Astrocyte (in vitro differentiated cells and primary cell): ENCODE measurements at regions not wholly inside any gene's neighbourhood (a gene's known extent, or its start where the extent isn't known, plus 50 kb on each side); places are given as distances from the start of the nearest gene placed in this dataset.

ENCODE experiments used
- DNase-seq: peaks from one replicate; pipeline ENCODE4 v3.0.0-alpha.2; 2010; ENCODE audit warnings: low read depth
- FAIRE-seq: peaks from 2 replicates; lab custom pipeline; 2011; peaks lifted over from hg19 to GRCh38; lab: Jason Lieb, UNC
- H2AFZ ChIP-seq: 2 replicates; pipeline ENCODE4 v1.6.0; 2012; ENCODE audit warnings: low read depth, low read length, inconsistent platforms
- H3K27ac ChIP-seq: 2 replicates; pipeline ENCODE4 v1.5.1; 2011; ENCODE audit warnings: low read depth, low read length, inconsistent platforms
- H3K27me3 ChIP-seq: 2 replicates; pipeline ENCODE4 v1.6.0; 2011; ENCODE audit warnings: low read length, inconsistent platforms; ENCODE audit not compliant: insufficient read depth
- H3K36me3 ChIP-seq: 2 replicates; pipeline ENCODE4 v1.5.1; 2011; ENCODE audit warnings: low read length, inconsistent platforms; ENCODE audit not compliant: insufficient read depth
- H3K4me1 ChIP-seq: 2 replicates; pipeline ENCODE4 v1.5.1; 2011; ENCODE audit warnings: low read length, inconsistent platforms; ENCODE audit not compliant: insufficient read depth
- H3K4me2 ChIP-seq: 2 replicates; pipeline ENCODE4 v1.6.0; 2012; ENCODE audit warnings: low read length, inconsistent platforms
- H3K4me3 ChIP-seq: 2 replicates; pipeline ENCODE4 v1.5.1; 2011; ENCODE audit warnings: low read depth, mild to moderate bottlenecking, low read length, inconsistent platforms; ENCODE audit not compliant: insufficient read depth
- H3K79me2 ChIP-seq: 2 replicates; pipeline ENCODE4 v1.6.0; 2012; ENCODE audit warnings: mild to moderate bottlenecking, low read length, inconsistent platforms; ENCODE audit not compliant: insufficient read depth
- H3K9ac ChIP-seq: 2 replicates; pipeline ENCODE4 v1.6.0; 2012; ENCODE audit warnings: mild to moderate bottlenecking, low read length, inconsistent platforms
- H3K9me3 ChIP-seq: 2 replicates; pipeline ENCODE4 v1.5.1; 2012; ENCODE audit warnings: low read depth, mild to moderate bottlenecking, low read length, inconsistent platforms; ENCODE audit not compliant: insufficient read depth
- H4K20me1 ChIP-seq: 2 replicates; pipeline ENCODE4 v1.6.0; 2012; ENCODE audit warnings: low read length, inconsistent platforms; ENCODE audit not compliant: insufficient read depth
- H3K27ac Mint-ChIP-seq: one replicate; pipeline ENCODE4 v1.8.0; 2021; ENCODE audit warnings: mild to moderate bottlenecking, mixed read lengths; ENCODE audit not compliant: unreplicated experiment
- H3K27me3 Mint-ChIP-seq: one replicate; pipeline ENCODE4 v1.8.0; 2021; ENCODE audit warnings: low read depth, mixed read lengths; ENCODE audit not compliant: unreplicated experiment
- H3K36me3 Mint-ChIP-seq: one replicate; pipeline ENCODE4 v1.8.0; 2021; ENCODE audit warnings: low read depth, mixed read lengths; ENCODE audit not compliant: unreplicated experiment
- H3K4me1 Mint-ChIP-seq: one replicate; pipeline ENCODE4 v1.8.0; 2021; ENCODE audit warnings: low read depth, mixed read lengths; ENCODE audit not compliant: unreplicated experiment
- H3K4me3 Mint-ChIP-seq: one replicate; pipeline ENCODE4 v1.8.0; 2021; ENCODE audit warnings: mild to moderate bottlenecking, moderate library complexity, mixed read lengths; ENCODE audit not compliant: unreplicated experiment
- H3K9me3 Mint-ChIP-seq: one replicate; pipeline ENCODE4 v1.8.0; 2021; ENCODE audit warnings: mild to moderate bottlenecking, mixed read lengths; ENCODE audit not compliant: unreplicated experiment
- CTCF ChIP-seq: IDR thresholded peaks from 2 replicates; pipeline ENCODE4 v1.5.1; 2011; ENCODE audit warnings: low read depth, mild to moderate bottlenecking, inconsistent platforms, low read length, moderate library complexity; ENCODE audit not compliant: insufficient read depth
- EZH2 ChIP-seq: IDR thresholded peaks from 2 replicates; pipeline ENCODE4 v1.6.1; 2012; ENCODE audit warnings: mild to moderate bottlenecking, low read length, inconsistent platforms; ENCODE audit not compliant: insufficient read depth

GRCh38 chr13:53214433-53214832 lies 185.8 kb downstream of the OLFM4 start:
- Mint-ChIP-seq H3K36me3 (no peaks in the 10 kb centered on the region), H3K9me3 (no peaks in the 10 kb centered on the region), H3K27me3 (no peaks in the 10 kb centered on the region), H3K4me1 (no peaks in the 10 kb centered on the region), H3K4me3 (no peak overlapping the region), H3K27ac (no peak overlapping the region)
- H3K9ac ChIP-seq: no peak overlapping the region
- FAIRE-seq (no peak), DNase-seq (no peak)
- H2AFZ ChIP-seq: no peak overlapping the region
- H3K9me3 ChIP-seq: no peaks in the 10 kb centered on the region
- no peak for TF ChIP-seq EZH2
- no peak for TF ChIP-seq CTCF
- no peaks in the 10 kb centered on the region for H3K27me3 ChIP-seq
- H3K4me1 ChIP-seq: no peaks in the 10 kb centered on the region
- H3K4me3 ChIP-seq: no peak overlapping the region
- no peaks in the 10 kb centered on the region for H3K36me3 ChIP-seq
- H3K27ac ChIP-seq: no peak overlapping the region
- H3K4me2 ChIP-seq: no peak overlapping the region
- H3K79me2 ChIP-seq: no peaks in the 10 kb centered on the region
- H4K20me1 ChIP-seq: no peaks in the 10 kb centered on the region

GRCh38 chr13:53215563-53215962 lies 186.9 kb downstream of the OLFM4 start:
- Mint-ChIP-seq H3K36me3 (no peaks in the 10 kb centered on the region), H3K27me3 (no peaks in the 10 kb centered on the region), H3K27ac (no peak overlapping the region), H3K4me3 (no peak overlapping the region), H3K4me1 (no peaks in the 10 kb centered on the region), H3K9me3 (no peaks in the 10 kb centered on the region)
- Histone ChIP-seq H3K4me3 (no peak overlapping the region), H3K9me3 (no peaks in the 10 kb centered on the region), H3K4me1 (no peaks in the 10 kb centered on the region), H3K9ac (no peak overlapping the region), H3K79me2 (no peaks in the 10 kb centered on the region), H4K20me1 (no peaks in the 10 kb centered on the region), H3K27ac (no peak overlapping the region), H2AFZ (no peak overlapping the region), H3K4me2 (no peak overlapping the region), H3K36me3 (no peaks in the 10 kb centered on the region), H3K27me3 (no peaks in the 10 kb centered on the region)
- FAIRE-seq: no peak
- DNase-seq: no peak
- TF ChIP-seq EZH2: no peak
- TF ChIP-seq CTCF: no peak

- Histone ChIP-seq H3K9ac (no peak overlapping the region), H3K4me2 (no peak overlapping the region), H3K4me3 (no peak overlapping the region), H3K36me3 (no peaks in the 10 kb centered on the region), H3K9me3 (peaks cover 3% of the 10 kb centered on the region), H3K79me2 (no peaks in the 10 kb centered on the region), H3K4me1 (no peaks in the 10 kb centered on the region), H4K20me1 (no peaks in the 10 kb centered on the region), H2AFZ (no peak overlapping the region), H3K27ac (no peak overlapping the region), H3K27me3 (no peaks in the 10 kb centered on the region)
- H3K4me1 Mint-ChIP-seq: no peaks in the 10 kb centered on the region
- H3K36me3 Mint-ChIP-seq: no peaks in the 10 kb centered on the region
- no peak overlapping the region for H3K27ac Mint-ChIP-seq
- H3K4me3 Mint-ChIP-seq: no peak overlapping the region
- no peaks in the 10 kb centered on the region for H3K9me3 Mint-ChIP-seq
- DNase-seq (no peak), FAIRE-seq (no peak)
- no peaks in the 10 kb centered on the region for H3K27me3 Mint-ChIP-seq
- TF ChIP-seq CTCF: no peak
- TF ChIP-seq EZH2: no peak
Observed at GRCh38 chr13:53216773-53217172, 188.2 kb downstream of the OLFM4 start.
